ENCODE measurements at regions not wholly inside any gene's neighbourhood (a gene's known extent, or its start where the extent isn't known, plus 50 kb on each side); places are given as distances from the start of the nearest gene placed in this dataset.
"Not testable (repeated sequence)": the region's sequence is repeated elsewhere in the genome, so short reads cannot be mapped to it uniquely, and the experiment has no call there.

- ChIA-PET POLR2A (no interaction called here), CTCF (no interaction called here)
- no peaks in the 10 kb centered on the region for H3K36me3 Mint-ChIP-seq (ENCODE audit: low read depth)
- H3K27ac Mint-ChIP-seq, result no peak overlapping the region
- no peak for DNase-seq
- peaks cover 4% of the 10 kb centered on the region for H3K27me3 Mint-ChIP-seq (ENCODE audit: low read depth)
- H3K4me1 Mint-ChIP-seq (ENCODE audit: low read depth), result no peaks in the 10 kb centered on the region
- H3K9me3 Mint-ChIP-seq (ENCODE audit: insufficient read depth), result no peaks in the 10 kb centered on the region
- no peak for ATAC-seq
- no peak overlapping the region for H3K4me3 Mint-ChIP-seq
These were observed 176.5 kb upstream of the CDH5 start for GRCh38 chr16:66189951-66190350.

GRCh38 chr16:66188917-66189725 lies 177.4 kb upstream of the CDH5 start:
- no peak for ATAC-seq
- no peak for DNase-seq
- POLR2A ChIA-PET, result no interaction called here
- H3K36me3 Mint-ChIP-seq (ENCODE audit: low read depth), result no peaks in the 10 kb centered on the region
- no peak overlapping the region for H3K4me3 Mint-ChIP-seq
- CTCF ChIA-PET, result no interaction called here
- H3K27ac Mint-ChIP-seq, result no peak overlapping the region
- H3K4me1 Mint-ChIP-seq (ENCODE audit: low read depth), result no peaks in the 10 kb centered on the region
- H3K27me3 Mint-ChIP-seq (ENCODE audit: low read depth), result peaks cover 4% of the 10 kb centered on the region
- H3K9me3 Mint-ChIP-seq (ENCODE audit: insufficient read depth), result no peaks in the 10 kb centered on the region

- Mint-ChIP-seq H3K4me3 (no peak overlapping the region), H3K36me3 (ENCODE audit: low read depth) (no peaks in the 10 kb centered on the region), H3K4me1 (ENCODE audit: low read depth) (no peaks in the 10 kb centered on the region), H3K27ac (no peak overlapping the region), H3K27me3 (ENCODE audit: low read depth) (peaks cover 4% of the 10 kb centered on the region), H3K9me3 (ENCODE audit: insufficient read depth) (no peaks in the 10 kb centered on the region)
- ChIA-PET CTCF (no interaction called here), POLR2A (no interaction called here)
- no peak for DNase-seq
- no peak for ATAC-seq
These were observed 180.2 kb upstream of the CDH5 start for GRCh38 chr16:66186251-66186785.

- no peaks in the 10 kb centered on the region for H3K27me3 Mint-ChIP-seq (ENCODE audit: low read depth)
- H3K27ac Mint-ChIP-seq, result no peak overlapping the region
- H3K4me1 Mint-ChIP-seq (ENCODE audit: low read depth), result no peaks in the 10 kb centered on the region
- ChIA-PET CTCF (no interaction called here), POLR2A (no interaction called here)
- H3K4me3 Mint-ChIP-seq, result no peak overlapping the region
- ATAC-seq (no peak), DNase-seq (no peak)
- H3K36me3 Mint-ChIP-seq (ENCODE audit: low read depth), result no peaks in the 10 kb centered on the region
- peaks cover 6% of the 10 kb centered on the region for H3K9me3 Mint-ChIP-seq (ENCODE audit: insufficient read depth)
These were observed 183.9 kb upstream of the CDH5 start for GRCh38 chr16:66182592-66182991.

- ChIA-PET POLR2A (no interaction called here), CTCF (no interaction called here)
- Mint-ChIP-seq H3K27ac (no peak overlapping the region), H3K4me1 (ENCODE audit: low read depth) (no peaks in the 10 kb centered on the region), H3K36me3 (ENCODE audit: low read depth) (no peaks in the 10 kb centered on the region), H3K4me3 (no peak overlapping the region), H3K27me3 (ENCODE audit: low read depth) (no peaks in the 10 kb centered on the region), H3K9me3 (ENCODE audit: insufficient read depth) (peaks cover 6% of the 10 kb centered on the region)
- ATAC-seq (no peak), DNase-seq (no peak)
These were observed 189.8 kb upstream of the CDH5 start for GRCh38 chr16:66176731-66177130.

GRCh38 chr16:66176111-66176510 lies 190.4 kb upstream of the CDH5 start:
- no peaks in the 10 kb centered on the region for H3K36me3 Mint-ChIP-seq (ENCODE audit: low read depth)
- ChIA-PET POLR2A (no interaction called here), CTCF (interaction anchor here (0.6 kb wide), 1 partner anchor 1953 kb away, joined by 3 read pairs; no protein-coding TSS in a partner anchor)
- no peaks in the 10 kb centered on the region for H3K4me1 Mint-ChIP-seq (ENCODE audit: low read depth)
- no peak overlapping the region for H3K4me3 Mint-ChIP-seq
- H3K27me3 Mint-ChIP-seq (ENCODE audit: low read depth), result no peaks in the 10 kb centered on the region
- DNase-seq, result no peak
- no peak overlapping the region for H3K27ac Mint-ChIP-seq
- H3K9me3 Mint-ChIP-seq (ENCODE audit: insufficient read depth), result peaks cover 6% of the 10 kb centered on the region
- no peak for ATAC-seq

- DNase-seq, result no peak
- ChIA-PET POLR2A (no interaction called here), CTCF (interaction anchor here (0.6 kb wide), 1 partner anchor 1953 kb away, joined by 3 read pairs; no protein-coding TSS in a partner anchor)
- no peak overlapping the region for H3K4me3 Mint-ChIP-seq
- no peak for ATAC-seq
- no peaks in the 10 kb centered on the region for H3K27me3 Mint-ChIP-seq (ENCODE audit: low read depth)
- H3K36me3 Mint-ChIP-seq (ENCODE audit: low read depth), result no peaks in the 10 kb centered on the region
- H3K27ac Mint-ChIP-seq, result no peak overlapping the region
- peaks cover 6% of the 10 kb centered on the region for H3K9me3 Mint-ChIP-seq (ENCODE audit: insufficient read depth)
- H3K4me1 Mint-ChIP-seq (ENCODE audit: low read depth), result no peaks in the 10 kb centered on the region
These were observed 190.9 kb upstream of the CDH5 start for GRCh38 chr16:66175636-66176035.

- ChIA-PET POLR2A (no interaction called here), CTCF (no interaction called here)
- Mint-ChIP-seq H3K27ac (no peak overlapping the region), H3K4me1 (ENCODE audit: low read depth) (no peaks in the 10 kb centered on the region), H3K27me3 (ENCODE audit: low read depth) (no peaks in the 10 kb centered on the region), H3K4me3 (no peak overlapping the region), H3K9me3 (ENCODE audit: insufficient read depth) (peaks cover 4% of the 10 kb centered on the region), H3K36me3 (ENCODE audit: low read depth) (no peaks in the 10 kb centered on the region)
- DNase-seq (no peak), ATAC-seq (no peak)
These were observed 191.4 kb upstream of the CDH5 start for GRCh38 chr16:66175058-66175457.

GRCh38 chr16:66173796-66174195 lies 192.7 kb upstream of the CDH5 start:
- H3K4me1 Mint-ChIP-seq (ENCODE audit: low read depth); CTCF ChIA-PET; POLR2A ChIA-PET; DNase-seq; H3K9me3 Mint-ChIP-seq (ENCODE audit: insufficient read depth); H3K27ac Mint-ChIP-seq; H3K27me3 Mint-ChIP-seq (ENCODE audit: low read depth); H3K36me3 Mint-ChIP-seq (ENCODE audit: low read depth); ATAC-seq; H3K4me3 Mint-ChIP-seq: not testable (repeated sequence)

GRCh38 chr16:66173181-66173580 lies 193.3 kb upstream of the CDH5 start:
- H3K4me3 Mint-ChIP-seq; POLR2A ChIA-PET; H3K27ac Mint-ChIP-seq; ATAC-seq; H3K36me3 Mint-ChIP-seq (ENCODE audit: low read depth); H3K4me1 Mint-ChIP-seq (ENCODE audit: low read depth); H3K27me3 Mint-ChIP-seq (ENCODE audit: low read depth); DNase-seq; H3K9me3 Mint-ChIP-seq (ENCODE audit: insufficient read depth); CTCF ChIA-PET: not testable (repeated sequence)

GRCh38 chr16:66172463-66172862 lies 194.0 kb upstream of the CDH5 start:
- DNase-seq, result no peak
- no peaks in the 10 kb centered on the region for H3K9me3 Mint-ChIP-seq (ENCODE audit: insufficient read depth)
- no peak for ATAC-seq
- no peak overlapping the region for H3K4me3 Mint-ChIP-seq
- no peaks in the 10 kb centered on the region for H3K27me3 Mint-ChIP-seq (ENCODE audit: low read depth)
- ChIA-PET CTCF (no interaction called here), POLR2A (no interaction called here)
- no peaks in the 10 kb centered on the region for H3K4me1 Mint-ChIP-seq (ENCODE audit: low read depth)
- H3K36me3 Mint-ChIP-seq (ENCODE audit: low read depth), result no peaks in the 10 kb centered on the region
- no peak overlapping the region for H3K27ac Mint-ChIP-seq

- ATAC-seq, result no peak
- no peaks in the 10 kb centered on the region for H3K27me3 Mint-ChIP-seq (ENCODE audit: low read depth)
- no peak for DNase-seq
- no peak overlapping the region for H3K27ac Mint-ChIP-seq
- ChIA-PET CTCF (no interaction called here), POLR2A (no interaction called here)
- no peaks in the 10 kb centered on the region for H3K36me3 Mint-ChIP-seq (ENCODE audit: low read depth)
- H3K9me3 Mint-ChIP-seq (ENCODE audit: insufficient read depth), result no peaks in the 10 kb centered on the region
- no peak overlapping the region for H3K4me3 Mint-ChIP-seq
- no peaks in the 10 kb centered on the region for H3K4me1 Mint-ChIP-seq (ENCODE audit: low read depth)
These were observed 194.9 kb upstream of the CDH5 start for GRCh38 chr16:66171578-66171977.

- ATAC-seq, result no peak
- no peak overlapping the region for H3K4me3 Mint-ChIP-seq
- no peaks in the 10 kb centered on the region for H3K9me3 Mint-ChIP-seq (ENCODE audit: insufficient read depth)
- CTCF ChIA-PET, result no interaction called here
- no peaks in the 10 kb centered on the region for H3K36me3 Mint-ChIP-seq (ENCODE audit: low read depth)
- H3K4me1 Mint-ChIP-seq (ENCODE audit: low read depth), result no peaks in the 10 kb centered on the region
- DNase-seq, result no peak
- H3K27ac Mint-ChIP-seq, result no peak overlapping the region
- POLR2A ChIA-PET, result no interaction called here
- no peaks in the 10 kb centered on the region for H3K27me3 Mint-ChIP-seq (ENCODE audit: low read depth)
These were observed 195.5 kb upstream of the CDH5 start for GRCh38 chr16:66170989-66171388.

Measured in activated CD8-positive, alpha-beta T cell treated with anti-CD3 and anti-CD28 coated beads, Interleukin-2, amount 10 ng/mL, durations not matched to agents 7 days and 5 days (primary cell).